SH-SY5Y (cell line): ENCODE measurements at regions not wholly inside any gene's neighbourhood (a gene's known extent, or its start where the extent isn't known, plus 50 kb on each side); places are given as distances from the start of the nearest gene placed in this dataset.

Source experiments
- GATA2 ChIP-seq: IDR thresholded peaks from 2 replicates; pipeline ENCODE4 v1.6.1; 2011; ENCODE audit warnings: mild to moderate bottlenecking, low read depth, low read length
- GATA3 ChIP-seq: IDR thresholded peaks from 2 replicates; pipeline ENCODE4 v1.6.1; 2011; ENCODE audit warnings: low read depth, mild to moderate bottlenecking, low read length, moderate library complexity

- no peak for TF ChIP-seq GATA3
- TF ChIP-seq GATA2 = no peak
These were observed 110.8 kb upstream of the SPON1 start for GRCh38 chr11:13851691-13852090.

- TF ChIP-seq GATA2 (no peak), GATA3 (no peak)
These were observed 110.0 kb upstream of the SPON1 start for GRCh38 chr11:13852481-13852880.

- TF ChIP-seq GATA3 = no peak
- no peak for TF ChIP-seq GATA2
These were observed 104.7 kb upstream of the SPON1 start for GRCh38 chr11:13857828-13858227.

GRCh38 chr11:13859892-13860291 lies 102.6 kb upstream of the SPON1 start:
- TF ChIP-seq GATA2 (no peak), GATA3 (no peak)

GRCh38 chr11:13861411-13861810 lies 101.1 kb upstream of the SPON1 start:
- no peak for TF ChIP-seq GATA2
- no peak for TF ChIP-seq GATA3

GRCh38 chr11:13862845-13863392 lies 99.6 kb upstream of the SPON1 start:
- TF ChIP-seq GATA2 (no peak), GATA3 (no peak)

GRCh38 chr11:13868710-13869397 lies 93.7 kb upstream of the SPON1 start:
- no peak for TF ChIP-seq GATA3
- TF ChIP-seq GATA2 = no peak

- TF ChIP-seq GATA2 = no peak
- TF ChIP-seq GATA3 = no peak
These were observed 93.1 kb upstream of the SPON1 start for GRCh38 chr11:13869398-13869886.

- TF ChIP-seq GATA3 (no peak), GATA2 (no peak)
These were observed 87.9 kb upstream of the SPON1 start for GRCh38 chr11:13874597-13874996.

- TF ChIP-seq GATA3 (no peak), GATA2 (no peak)
These were observed 86.9 kb upstream of the SPON1 start for GRCh38 chr11:13875643-13876042.

GRCh38 chr11:13876423-13876822 lies 86.1 kb upstream of the SPON1 start:
- TF ChIP-seq GATA2 (no peak), GATA3 (no peak)

- no peak for TF ChIP-seq GATA2
- no peak for TF ChIP-seq GATA3
These were observed 84.4 kb upstream of the SPON1 start for GRCh38 chr11:13878077-13878476.

GRCh38 chr11:13880634-13881033 lies 81.9 kb upstream of the SPON1 start:
- TF ChIP-seq GATA2 = no peak
- TF ChIP-seq GATA3 = no peak

- no peak for TF ChIP-seq GATA2
- no peak for TF ChIP-seq GATA3
These were observed 81.2 kb upstream of the SPON1 start for GRCh38 chr11:13881226-13881905.

GRCh38 chr11:13883042-13883441 lies 79.5 kb upstream of the SPON1 start:
- no peak for TF ChIP-seq GATA2
- no peak for TF ChIP-seq GATA3

GRCh38 chr11:13883589-13883988 lies 78.9 kb upstream of the SPON1 start:
- TF ChIP-seq GATA2 (no peak), GATA3 (no peak)
